ENCODE measurements at regions not wholly inside any gene's neighbourhood (a gene's known extent, or its start where the extent isn't known, plus 50 kb on each side); places are given as distances from the start of the nearest gene placed in this dataset.
"Not testable (repeated sequence)": the region's sequence is repeated elsewhere in the genome, so short reads cannot be mapped to it uniquely, and the experiment has no call there.

DNA sequence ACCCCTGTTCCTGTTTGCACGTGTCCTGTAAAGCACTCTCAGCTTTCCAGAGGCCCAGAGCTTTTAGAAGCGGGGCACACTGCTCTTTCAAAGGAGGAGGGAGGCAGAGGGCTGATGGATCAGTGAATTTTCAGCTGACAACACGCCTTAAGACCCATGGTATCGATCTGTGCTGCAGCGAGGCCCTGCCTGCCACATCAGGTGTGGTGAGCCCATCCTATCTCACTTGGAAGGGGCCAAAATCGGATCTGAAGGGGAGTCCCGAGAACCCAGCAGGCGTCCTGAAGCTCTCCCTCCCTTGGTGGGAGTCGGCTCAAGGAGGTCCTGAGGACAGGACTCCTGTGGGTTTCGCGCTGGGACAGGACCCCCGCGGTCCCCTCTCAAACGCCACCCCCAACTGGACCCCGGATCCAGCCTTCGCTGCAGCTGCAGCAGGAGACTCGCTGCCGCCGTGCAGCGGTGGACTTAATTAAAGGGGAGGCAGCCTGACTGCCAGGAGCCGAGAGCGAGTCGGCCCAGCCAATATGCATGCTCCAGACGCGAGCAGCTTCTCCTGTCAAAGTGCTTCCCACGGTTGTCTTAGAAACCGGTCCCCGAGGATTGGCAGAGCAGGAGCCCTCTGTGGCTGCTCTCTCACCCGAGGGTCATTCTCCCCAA, 580.0 kb upstream of the ZNF337 start:
- no peak overlapping the region for H3K4me3 ChIP-seq
- no peaks in the 10 kb centered on the region for H3K9me3 ChIP-seq
- DNase-seq: peak in 2 of 6 donors; percentile 45 to 53
- no peaks in the 10 kb centered on the region for H3K4me1 ChIP-seq
- TF ChIP-seq, protein P1, sequence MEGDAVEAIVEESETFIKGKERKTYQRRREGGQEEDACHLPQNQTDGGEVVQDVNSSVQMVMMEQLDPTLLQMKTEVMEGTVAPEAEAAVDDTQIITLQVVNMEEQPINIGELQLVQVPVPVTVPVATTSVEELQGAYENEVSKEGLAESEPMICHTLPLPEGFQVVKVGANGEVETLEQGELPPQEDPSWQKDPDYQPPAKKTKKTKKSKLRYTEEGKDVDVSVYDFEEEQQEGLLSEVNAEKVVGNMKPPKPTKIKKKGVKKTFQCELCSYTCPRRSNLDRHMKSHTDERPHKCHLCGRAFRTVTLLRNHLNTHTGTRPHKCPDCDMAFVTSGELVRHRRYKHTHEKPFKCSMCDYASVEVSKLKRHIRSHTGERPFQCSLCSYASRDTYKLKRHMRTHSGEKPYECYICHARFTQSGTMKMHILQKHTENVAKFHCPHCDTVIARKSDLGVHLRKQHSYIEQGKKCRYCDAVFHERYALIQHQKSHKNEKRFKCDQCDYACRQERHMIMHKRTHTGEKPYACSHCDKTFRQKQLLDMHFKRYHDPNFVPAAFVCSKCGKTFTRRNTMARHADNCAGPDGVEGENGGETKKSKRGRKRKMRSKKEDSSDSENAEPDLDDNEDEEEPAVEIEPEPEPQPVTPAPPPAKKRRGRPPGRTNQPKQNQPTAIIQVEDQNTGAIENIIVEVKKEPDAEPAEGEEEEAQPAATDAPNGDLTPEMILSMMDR (IDR thresholded peaks at IDR 0.05): no peak
- FAIRE-seq: no peak
- H3K27ac ChIP-seq: no peak overlapping the region
- intact Hi-C loops (cut with DNase I): no loop called here
- WGBS, 2 donors: 15 to 25% methylated on average over 29 of the region's 29 CpGs
- no peaks in the 10 kb centered on the region for H3K36me3 ChIP-seq
- no peaks in the 10 kb centered on the region for H3K27me3 ChIP-seq
- ATAC-seq: peak in 1 of 4 donors; percentile 15

DNA sequence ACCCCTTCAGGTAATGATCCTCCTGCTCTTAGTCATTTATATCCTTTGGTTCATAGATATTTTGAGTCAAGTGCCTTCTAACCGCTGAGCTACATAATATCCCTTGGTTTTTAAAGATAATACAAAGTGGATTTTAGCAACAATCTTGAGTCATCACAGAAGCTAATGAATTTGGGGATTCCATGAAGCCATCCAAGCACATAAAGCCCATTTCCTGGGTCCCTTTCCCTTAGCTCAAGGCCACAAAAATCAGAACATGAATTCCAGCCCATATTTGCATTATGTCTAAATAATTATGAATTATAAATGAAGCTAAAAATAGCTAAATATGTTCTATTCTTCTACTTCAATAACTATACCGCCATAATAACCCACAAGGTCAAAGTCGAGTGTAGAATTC, 572.1 kb upstream of the ZNF337 start:
- DNase-seq; H3K36me3 ChIP-seq; intact Hi-C loops (cut with DNase I); ATAC-seq; H3K4me3 ChIP-seq; H3K27me3 ChIP-seq; H3K9me3 ChIP-seq; H3K27ac ChIP-seq; H3K4me1 ChIP-seq; FAIRE-seq: not testable (repeated sequence)
- whole genome bisulfite sequencing, 2 donors: 53 to 61% methylated on average over 3 of the region's 3 CpGs

DNA sequence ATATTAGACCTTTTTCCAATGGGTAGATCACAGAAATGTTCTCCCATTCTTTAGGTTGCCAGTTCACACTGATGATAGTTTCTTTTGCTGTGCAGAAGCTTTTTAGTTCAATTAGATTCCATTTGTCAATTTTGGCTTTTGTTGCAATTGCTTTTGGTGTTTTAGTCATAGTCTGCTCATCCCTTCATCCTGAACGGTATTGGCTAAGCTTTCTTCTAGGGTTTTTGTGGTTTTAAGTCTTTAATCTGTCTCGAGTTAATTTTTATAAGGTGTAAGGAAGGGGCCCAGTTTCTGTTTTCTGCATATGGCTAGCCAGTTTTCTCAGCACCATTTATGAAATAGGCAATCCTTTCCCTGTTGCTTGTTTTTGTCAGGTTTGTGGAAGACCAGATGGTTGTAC, 564.3 kb upstream of the ZNF337 start:
- H3K4me1 ChIP-seq; ATAC-seq; DNase-seq; H3K4me3 ChIP-seq; H3K36me3 ChIP-seq; intact Hi-C loops (cut with DNase I); H3K27me3 ChIP-seq; FAIRE-seq; H3K9me3 ChIP-seq; H3K27ac ChIP-seq: not testable (repeated sequence)
- WGBS, 2 donors: 33 to 40% methylated on average over 2 of the region's 2 CpGs

DNA sequence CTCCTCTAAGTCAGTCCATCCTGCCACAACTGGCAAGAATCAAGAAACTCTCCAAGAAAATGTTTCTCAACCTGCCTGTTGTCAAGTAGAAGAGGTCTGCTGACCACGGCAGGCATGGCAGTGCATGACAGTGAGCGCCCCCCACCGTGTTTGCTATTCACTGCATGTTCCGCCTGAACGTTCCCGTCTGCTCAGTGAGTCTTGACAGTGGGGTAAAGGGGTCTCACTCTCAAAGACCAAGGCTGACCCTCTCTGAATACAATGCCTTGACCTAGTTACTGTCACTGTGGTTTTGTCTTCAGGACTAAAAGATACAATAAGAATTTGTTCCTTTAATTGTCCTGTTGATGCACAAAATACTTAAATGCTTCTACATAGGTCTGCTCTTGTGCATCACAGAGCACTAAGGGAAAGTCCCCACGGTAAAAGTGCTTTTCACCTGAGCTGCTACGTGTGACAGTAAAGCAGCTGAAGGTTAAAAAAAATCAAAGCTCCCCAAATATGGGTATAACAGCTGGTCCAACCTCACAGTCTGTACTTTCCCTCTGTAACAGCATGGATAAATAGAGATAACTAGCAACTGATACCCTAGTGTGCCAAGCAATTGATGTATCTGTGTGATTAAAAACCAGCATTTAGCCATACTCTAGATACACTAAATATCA, 555.8 kb upstream of the ZNF337 start:
- ATAC-seq: not testable (repeated sequence)

DNA sequence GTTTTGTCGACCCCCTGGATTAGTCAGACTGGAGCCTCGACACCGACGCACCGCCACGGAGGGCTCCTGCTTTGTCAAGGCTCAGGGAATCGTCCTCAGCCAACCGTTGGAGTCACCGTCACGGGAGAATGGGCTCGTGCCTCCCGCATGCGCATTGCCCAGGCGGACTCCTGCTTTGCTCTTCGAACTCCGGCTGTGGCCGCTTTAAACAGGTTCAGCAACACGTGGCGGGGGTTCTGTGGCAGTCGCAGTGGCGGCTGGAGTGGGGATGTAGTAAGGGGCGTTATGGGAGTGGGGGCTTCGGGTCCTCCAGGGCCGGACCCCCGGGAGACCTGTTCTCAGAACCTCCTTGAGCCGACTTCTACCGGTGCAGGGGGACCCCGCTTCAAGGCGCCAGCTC, 554.7 kb upstream of the ZNF337 start:
- ATAC-seq; intact Hi-C loops (cut with DNase I); FAIRE-seq; H3K9me3 ChIP-seq; H3K4me3 ChIP-seq; H3K27ac ChIP-seq; H3K27me3 ChIP-seq; H3K4me1 ChIP-seq; H3K36me3 ChIP-seq: not testable (repeated sequence)
- WGBS, 2 donors: 79 to 87% methylated on average over 29 of the region's 29 CpGs
- DNase-seq: peak in 2 of 6 donors; percentile 33 to 52

More for the DNA sequence above, 555.8 kb upstream of the ZNF337 start:
- H3K9me3 ChIP-seq; H3K4me1 ChIP-seq; H3K4me3 ChIP-seq; intact Hi-C loops (cut with DNase I); H3K27me3 ChIP-seq; DNase-seq; FAIRE-seq; H3K36me3 ChIP-seq; H3K27ac ChIP-seq: not testable (repeated sequence)
- 32 to 38% methylated on average over 6 to 8 of the region's 8 CpGs for WGBS, 2 donors

DNA sequence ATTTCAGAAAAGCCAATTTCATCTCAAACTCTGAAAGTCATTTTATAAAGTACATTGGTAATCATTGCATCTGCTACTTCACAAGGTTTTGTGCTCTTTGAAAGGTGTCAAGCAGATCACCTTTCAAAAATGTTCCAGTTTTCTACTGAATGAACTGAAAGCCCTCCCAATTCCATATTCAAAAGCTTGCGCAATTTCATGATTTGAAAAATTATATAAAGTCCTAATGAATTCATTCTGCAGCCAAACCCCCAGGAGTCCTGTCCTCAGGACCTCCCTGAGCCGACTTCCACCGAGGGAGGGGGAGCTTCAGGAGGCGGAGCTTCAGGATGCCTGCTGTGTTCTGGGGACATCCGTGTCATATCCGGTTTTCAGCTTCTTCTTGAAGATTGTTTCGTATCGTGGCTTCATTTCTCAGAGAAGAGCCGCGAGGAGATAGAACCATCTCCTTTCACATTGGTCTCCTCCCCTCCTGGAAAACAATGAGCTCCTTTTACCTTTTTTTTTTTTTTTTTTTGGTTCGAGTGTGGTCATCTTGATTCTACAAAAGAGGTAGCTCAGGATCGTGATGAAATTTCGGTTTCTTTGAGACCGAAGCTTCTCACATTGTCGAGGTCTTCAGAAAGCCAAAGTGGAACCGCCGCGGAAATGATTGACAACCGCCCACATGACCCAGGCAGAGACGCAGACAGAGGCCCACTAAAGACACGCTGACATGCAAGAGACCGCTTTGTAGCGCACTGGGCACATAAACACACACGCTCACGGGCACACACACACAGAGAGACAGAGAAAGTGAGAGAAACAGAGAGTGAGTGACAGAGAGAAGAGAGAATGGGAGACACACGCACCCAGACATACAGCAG, 553.8 kb upstream of the ZNF337 start:
- DNase-seq; intact Hi-C loops (cut with DNase I); H3K4me3 ChIP-seq; H3K4me1 ChIP-seq; H3K36me3 ChIP-seq; H3K27me3 ChIP-seq; H3K27ac ChIP-seq; H3K9me3 ChIP-seq; ATAC-seq; FAIRE-seq: not testable (repeated sequence)
- WGBS, 2 donors: 79 to 80% methylated on average over 26 of the region's 26 CpGs

DNA sequence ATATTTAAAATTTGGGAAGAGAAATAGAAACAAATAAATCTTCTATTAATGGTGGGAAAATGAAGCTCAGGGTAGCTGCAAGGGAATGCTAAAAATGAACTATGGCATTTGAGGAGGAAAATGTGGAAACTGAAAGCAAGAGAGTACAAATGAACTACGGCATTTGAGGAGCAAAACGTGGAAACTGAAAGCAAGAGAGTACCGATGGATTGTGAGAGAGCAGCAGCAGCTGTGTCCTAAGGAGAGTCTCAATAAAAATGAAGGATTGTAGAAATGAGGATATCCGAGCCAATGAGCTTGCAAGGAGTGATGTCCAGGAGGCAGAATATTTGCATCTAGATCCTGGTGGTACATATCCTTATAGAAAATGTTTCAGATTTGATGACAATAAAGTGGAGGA, 547.1 kb upstream of the ZNF337 start:
- intact Hi-C loops (cut with DNase I): no loop called here
- FAIRE-seq (no peak), DNase-seq (no peak), ATAC-seq (no peak)
- Histone ChIP-seq H3K27me3 (no peaks in the 10 kb centered on the region), H3K36me3 (no peaks in the 10 kb centered on the region), H3K27ac (no peak overlapping the region), H3K4me3 (no peak overlapping the region), H3K9me3 (no peaks in the 10 kb centered on the region), H3K4me1 (no peaks in the 10 kb centered on the region)
- TF ChIP-seq, protein P1 (IDR thresholded peaks at IDR 0.05): no peak
- 59 to 62% methylated on average over 4 of the region's 4 CpGs for WGBS, 2 donors

DNA sequence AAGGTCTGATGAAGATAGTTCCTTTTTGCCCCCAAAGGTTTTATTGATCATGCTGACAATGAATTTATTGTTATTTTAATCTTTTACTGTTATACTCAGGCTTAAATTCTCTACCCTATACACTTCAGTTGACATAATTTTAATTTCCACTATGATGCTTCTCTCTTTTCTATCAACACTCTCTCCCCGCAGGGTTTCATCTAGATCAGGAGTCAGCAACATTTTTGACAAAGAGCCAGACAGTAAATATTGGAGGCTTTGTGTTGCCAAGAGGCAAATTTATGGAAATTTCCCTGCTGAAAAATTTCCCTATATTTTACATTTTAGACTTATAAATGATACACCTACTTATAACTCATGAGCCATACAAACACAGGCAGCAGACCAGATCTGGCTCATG, 524.0 kb upstream of the ZNF337 start:
- H3K27ac ChIP-seq; intact Hi-C loops (cut with DNase I); H3K9me3 ChIP-seq; H3K4me3 ChIP-seq; ATAC-seq; H3K36me3 ChIP-seq; H3K27me3 ChIP-seq; H3K4me1 ChIP-seq; DNase-seq; FAIRE-seq: not testable (repeated sequence)
- WGBS, 2 donors: 40 to 49% methylated on average over 1 of the region's 1 CpG

DNA sequence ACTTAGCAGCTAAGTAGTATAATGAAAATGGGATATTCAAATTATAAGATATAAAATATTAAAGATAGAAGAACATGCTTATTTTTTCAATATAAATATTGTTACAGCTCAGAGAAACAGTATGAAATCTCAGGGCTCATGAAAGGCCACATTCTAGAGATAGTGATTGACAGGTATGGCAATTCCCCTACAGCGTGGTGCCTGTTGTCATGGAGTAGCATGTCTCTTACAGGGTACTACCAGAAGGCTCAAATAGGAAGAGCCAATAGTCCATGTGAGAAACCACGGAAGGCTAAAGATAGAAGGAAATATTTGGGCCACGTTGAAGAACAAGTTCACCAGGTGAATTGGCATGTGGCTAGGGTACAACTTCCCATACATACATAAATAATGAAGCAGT, 522.9 kb upstream of the ZNF337 start:
- FAIRE-seq; H3K4me1 ChIP-seq; H3K27ac ChIP-seq; DNase-seq; H3K4me3 ChIP-seq; H3K27me3 ChIP-seq; ATAC-seq; H3K9me3 ChIP-seq; H3K36me3 ChIP-seq; intact Hi-C loops (cut with DNase I): not testable (repeated sequence)
- 54 to 65% methylated on average over 3 of the region's 3 CpGs for WGBS, 2 donors

Data from pancreas (tissue), 10 donors.